ENCODE measurements at regions not wholly inside any gene's neighbourhood (a gene's known extent, or its start where the extent isn't known, plus 50 kb on each side); places are given as distances from the start of the nearest gene placed in this dataset.

DNA sequence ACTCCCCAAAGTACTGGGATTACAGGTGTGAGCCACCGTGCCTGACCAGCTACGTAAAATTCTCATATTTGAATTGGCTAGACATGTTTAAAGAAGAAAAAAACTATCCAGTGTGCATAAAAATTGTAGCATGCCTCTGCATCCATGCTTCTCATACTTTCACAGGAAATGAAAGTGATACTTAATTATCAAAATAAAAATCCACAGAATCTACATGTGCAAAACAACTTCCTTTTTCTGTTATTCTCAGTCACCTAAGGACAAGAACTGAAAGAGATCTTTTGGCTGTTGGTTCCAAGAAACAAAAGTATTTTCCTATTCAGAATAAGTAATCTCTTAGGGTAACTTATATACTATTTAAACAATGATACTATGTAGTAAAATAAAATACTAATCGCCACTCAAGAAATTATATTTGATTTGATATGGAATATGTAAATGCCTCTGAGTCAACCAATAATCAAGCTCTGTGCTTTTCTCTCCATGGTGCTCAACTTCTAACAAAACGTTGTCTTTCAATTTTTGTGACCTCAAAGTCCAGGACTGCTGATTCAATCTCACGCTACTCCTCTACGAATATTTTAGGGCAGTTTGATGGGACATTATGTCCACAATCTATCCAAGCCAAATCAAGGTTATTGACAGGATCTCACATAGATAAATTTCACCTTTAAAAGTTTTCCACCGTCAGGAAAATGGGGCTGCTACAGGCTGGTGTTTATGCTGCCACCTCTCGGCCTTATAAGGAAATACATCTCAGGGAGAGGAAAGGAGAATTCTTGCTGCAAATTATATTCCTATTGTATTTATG lies 102.7 kb downstream of the ZNF281 start:
- peaks cover 44% of the 10 kb centered on the region for H3K4me1 Mint-ChIP-seq
- TF ChIP-seq, protein P1, sequence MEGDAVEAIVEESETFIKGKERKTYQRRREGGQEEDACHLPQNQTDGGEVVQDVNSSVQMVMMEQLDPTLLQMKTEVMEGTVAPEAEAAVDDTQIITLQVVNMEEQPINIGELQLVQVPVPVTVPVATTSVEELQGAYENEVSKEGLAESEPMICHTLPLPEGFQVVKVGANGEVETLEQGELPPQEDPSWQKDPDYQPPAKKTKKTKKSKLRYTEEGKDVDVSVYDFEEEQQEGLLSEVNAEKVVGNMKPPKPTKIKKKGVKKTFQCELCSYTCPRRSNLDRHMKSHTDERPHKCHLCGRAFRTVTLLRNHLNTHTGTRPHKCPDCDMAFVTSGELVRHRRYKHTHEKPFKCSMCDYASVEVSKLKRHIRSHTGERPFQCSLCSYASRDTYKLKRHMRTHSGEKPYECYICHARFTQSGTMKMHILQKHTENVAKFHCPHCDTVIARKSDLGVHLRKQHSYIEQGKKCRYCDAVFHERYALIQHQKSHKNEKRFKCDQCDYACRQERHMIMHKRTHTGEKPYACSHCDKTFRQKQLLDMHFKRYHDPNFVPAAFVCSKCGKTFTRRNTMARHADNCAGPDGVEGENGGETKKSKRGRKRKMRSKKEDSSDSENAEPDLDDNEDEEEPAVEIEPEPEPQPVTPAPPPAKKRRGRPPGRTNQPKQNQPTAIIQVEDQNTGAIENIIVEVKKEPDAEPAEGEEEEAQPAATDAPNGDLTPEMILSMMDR (IDR thresholded peaks at IDR 0.05): peak; percentile 89
- DNase-seq: no peak
- no peak overlapping the region for H3K4me3 Mint-ChIP-seq
- H3K9me3 Mint-ChIP-seq: no peaks in the 10 kb centered on the region
- H3K36me3 Mint-ChIP-seq (ENCODE audit: low read depth): no peaks in the 10 kb centered on the region
- H3K27me3 Mint-ChIP-seq (ENCODE audit: low read depth, poor library complexity): peaks cover 47% of the 10 kb centered on the region
- no peak overlapping the region for H3K27ac Mint-ChIP-seq

DNA sequence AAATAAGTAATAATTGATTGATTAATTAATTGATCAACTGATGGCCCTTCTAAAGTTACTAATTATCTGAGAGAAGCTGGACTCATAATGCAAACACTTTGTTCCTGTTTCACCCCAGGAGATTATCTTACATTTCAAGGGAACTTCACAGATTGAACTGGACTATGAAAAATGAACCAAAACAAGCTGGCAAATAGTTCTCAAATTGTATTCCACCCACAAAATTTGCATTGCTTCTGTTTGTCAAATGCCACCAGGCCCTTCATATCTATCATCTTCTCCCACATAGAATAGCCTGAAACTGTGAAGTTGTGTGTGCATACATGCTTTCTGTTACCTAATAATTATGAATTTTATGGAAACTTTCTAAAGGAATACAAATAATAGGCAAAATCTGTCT lies 104.0 kb downstream of the ZNF281 start:
- no peak overlapping the region for H3K4me3 Mint-ChIP-seq
- H3K27me3 Mint-ChIP-seq (ENCODE audit: low read depth, poor library complexity): peaks cover 59% of the 10 kb centered on the region
- DNase-seq: no peak
- peaks cover 45% of the 10 kb centered on the region for H3K4me1 Mint-ChIP-seq
- no peaks in the 10 kb centered on the region for H3K9me3 Mint-ChIP-seq
- no peak overlapping the region for H3K27ac Mint-ChIP-seq
- H3K36me3 Mint-ChIP-seq (ENCODE audit: low read depth): no peaks in the 10 kb centered on the region
- TF ChIP-seq, protein P1 (IDR thresholded peaks at IDR 0.05): no peak

DNA sequence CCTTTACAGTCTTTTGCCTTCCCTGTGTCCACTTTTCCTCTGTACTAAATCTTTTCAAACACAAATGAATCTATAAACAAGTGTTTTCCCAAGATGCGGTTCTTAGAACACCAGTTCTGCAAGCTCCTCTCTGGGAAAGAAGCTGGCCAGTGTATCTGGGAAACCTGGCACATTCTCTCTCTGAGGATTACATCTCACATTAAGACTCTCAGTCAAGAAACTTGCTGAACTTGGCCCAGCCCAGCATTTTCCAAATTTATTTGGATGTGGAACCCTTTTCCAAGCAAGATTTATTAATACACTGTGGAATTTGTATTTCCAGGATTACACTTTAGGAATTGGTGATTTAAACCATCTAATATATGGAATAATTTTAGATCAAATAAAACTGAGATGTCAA lies 105.7 kb downstream of the ZNF281 start:
- H3K27ac Mint-ChIP-seq: no peak overlapping the region
- no peaks in the 10 kb centered on the region for H3K9me3 Mint-ChIP-seq
- H3K36me3 Mint-ChIP-seq (ENCODE audit: low read depth): no peaks in the 10 kb centered on the region
- H3K4me3 Mint-ChIP-seq: no peak overlapping the region
- TF ChIP-seq, protein P1 (IDR thresholded peaks at IDR 0.05): no peak
- peaks cover 50% of the 10 kb centered on the region for H3K4me1 Mint-ChIP-seq
- DNase-seq: no peak
- peaks cover 70% of the 10 kb centered on the region for H3K27me3 Mint-ChIP-seq (ENCODE audit: low read depth, poor library complexity)

DNA sequence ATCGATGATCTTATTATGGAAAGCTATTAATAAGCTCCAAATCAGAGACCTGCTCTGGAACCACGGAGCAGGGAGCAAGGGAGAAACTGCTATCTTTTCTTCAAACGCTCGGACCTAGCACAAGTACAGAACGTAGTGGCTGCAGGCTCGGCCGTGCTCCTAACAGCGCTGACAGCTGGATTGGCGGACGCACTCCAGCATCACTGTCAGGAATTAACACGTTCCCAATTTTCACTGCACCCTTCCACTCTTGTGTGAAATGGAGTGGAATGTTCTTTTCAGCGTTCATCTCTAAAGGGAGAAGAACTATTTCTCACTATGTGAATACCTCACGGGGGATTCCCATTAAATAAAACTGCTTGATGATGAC lies 106.9 kb downstream of the ZNF281 start:
- no peaks in the 10 kb centered on the region for H3K36me3 Mint-ChIP-seq (ENCODE audit: low read depth)
- no peak overlapping the region for H3K27ac Mint-ChIP-seq
- peaks cover 41% of the 10 kb centered on the region for H3K4me1 Mint-ChIP-seq
- H3K4me3 Mint-ChIP-seq: peak overlapping the region; percentile 85
- peak; percentile 22 for DNase-seq
- TF ChIP-seq, protein P1 (IDR thresholded peaks at IDR 0.05): no peak
- no peaks in the 10 kb centered on the region for H3K9me3 Mint-ChIP-seq
- peaks cover 70% of the 10 kb centered on the region for H3K27me3 Mint-ChIP-seq (ENCODE audit: low read depth, poor library complexity)

DNA sequence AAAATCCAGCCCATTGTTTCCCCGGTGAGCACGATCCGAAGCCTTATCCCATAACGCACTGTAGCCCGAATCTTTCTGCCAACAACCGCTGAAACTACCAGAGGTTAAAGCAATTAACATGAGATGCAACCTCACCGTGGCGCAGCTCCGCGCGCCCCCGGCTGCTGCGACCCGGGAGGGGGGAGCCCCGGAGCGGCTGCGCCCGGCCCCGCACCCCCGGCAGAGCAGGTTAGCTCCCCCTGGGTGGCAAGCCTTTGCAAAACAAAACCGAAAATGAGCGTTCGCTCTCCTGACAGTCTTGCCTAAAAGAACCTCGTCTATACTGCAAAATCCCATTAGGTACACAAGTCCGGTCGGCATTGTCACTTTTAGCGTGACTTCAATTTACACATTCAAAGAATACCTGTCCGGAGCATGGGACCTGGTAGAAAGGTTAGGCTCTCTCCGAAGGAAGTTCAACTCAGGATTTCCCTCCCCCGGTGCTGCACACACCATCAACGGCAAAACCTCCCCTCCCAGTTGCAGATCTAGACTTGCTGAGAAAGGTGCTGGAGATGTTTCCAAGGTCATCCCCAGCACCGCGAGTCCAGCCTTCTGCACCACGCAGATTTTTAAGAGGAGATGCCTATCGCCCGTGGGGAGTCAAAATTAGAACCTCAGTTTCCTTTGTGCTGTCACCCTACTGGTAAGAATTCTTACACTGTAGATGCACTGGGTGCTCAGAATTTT lies 107.5 kb downstream of the ZNF281 start:
- peak; percentile 54 for DNase-seq
- Mint-ChIP-seq H3K27ac (no peak overlapping the region), H3K4me1 (peaks cover 37% of the 10 kb centered on the region), H3K27me3 (ENCODE audit: low read depth, poor library complexity) (peaks cover 68% of the 10 kb centered on the region), H3K9me3 (no peaks in the 10 kb centered on the region), H3K4me3 (peak overlapping the region; percentile 85), H3K36me3 (ENCODE audit: low read depth) (no peaks in the 10 kb centered on the region)
- TF ChIP-seq, protein P1 (IDR thresholded peaks at IDR 0.05): no peak
